OCI-LY1 (cell line): ENCODE measurements at regions not wholly inside any gene's neighbourhood (a gene's known extent, or its start where the extent isn't known, plus 50 kb on each side); places are given as distances from the start of the nearest gene placed in this dataset.

ENCODE experiments used
- EZH2 ChIP-seq: fragments of 200-600 bp; sonication (generic), shearing (Covaris generic); IDR thresholded peaks from 2 replicates; pipeline ENCODE4 v1.8.0; 2017; ENCODE audit warnings: borderline replicate concordance, mixed run types, mild to moderate bottlenecking, antibody characterized with exemption, low read length, moderate library complexity, mixed read lengths
- TF ChIP-seq, protein P1 (sequence below): fragments of 200-600 bp; sonication (generic), shearing (Covaris generic); IDR thresholded peaks from 2 replicates; pipeline ENCODE4 v1.5.1; 2017; ENCODE audit warnings: mild to moderate bottlenecking, antibody characterized with exemption, low read length, moderate library complexity, mixed read lengths

DNA sequence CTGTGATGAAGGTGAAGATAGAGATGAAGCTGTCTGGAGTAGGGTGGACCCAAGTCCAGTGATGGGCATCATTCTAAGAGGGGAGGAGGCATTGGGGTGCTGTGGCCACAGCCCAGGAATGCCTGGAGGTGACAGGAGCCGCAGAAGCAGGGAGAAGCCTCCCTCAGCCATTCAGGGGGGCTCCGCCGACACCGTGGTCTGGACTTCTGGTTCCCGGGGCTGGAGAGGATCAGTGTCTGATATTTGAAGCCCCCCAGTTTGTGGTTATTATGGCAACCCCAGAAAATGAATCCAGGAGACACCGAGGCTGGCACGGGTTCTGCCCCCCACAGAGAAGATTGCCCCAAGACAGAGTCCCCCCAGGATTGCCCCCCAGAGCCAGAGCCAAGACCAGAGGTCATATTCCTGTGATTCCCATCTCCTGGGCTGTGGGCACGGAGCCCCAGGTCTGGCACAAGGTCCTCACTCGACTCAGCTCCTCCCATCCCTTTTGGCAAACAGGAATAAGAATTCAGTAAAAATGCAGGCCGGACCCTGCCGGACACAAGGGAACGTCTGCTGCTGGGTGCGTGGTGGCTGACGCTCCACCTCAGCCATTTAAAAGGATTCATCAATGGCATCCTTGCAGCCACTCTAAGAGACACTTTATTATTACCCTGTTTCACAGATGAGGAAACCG lies 116.6 kb downstream of the CPZ start:
- TF ChIP-seq, protein P1, sequence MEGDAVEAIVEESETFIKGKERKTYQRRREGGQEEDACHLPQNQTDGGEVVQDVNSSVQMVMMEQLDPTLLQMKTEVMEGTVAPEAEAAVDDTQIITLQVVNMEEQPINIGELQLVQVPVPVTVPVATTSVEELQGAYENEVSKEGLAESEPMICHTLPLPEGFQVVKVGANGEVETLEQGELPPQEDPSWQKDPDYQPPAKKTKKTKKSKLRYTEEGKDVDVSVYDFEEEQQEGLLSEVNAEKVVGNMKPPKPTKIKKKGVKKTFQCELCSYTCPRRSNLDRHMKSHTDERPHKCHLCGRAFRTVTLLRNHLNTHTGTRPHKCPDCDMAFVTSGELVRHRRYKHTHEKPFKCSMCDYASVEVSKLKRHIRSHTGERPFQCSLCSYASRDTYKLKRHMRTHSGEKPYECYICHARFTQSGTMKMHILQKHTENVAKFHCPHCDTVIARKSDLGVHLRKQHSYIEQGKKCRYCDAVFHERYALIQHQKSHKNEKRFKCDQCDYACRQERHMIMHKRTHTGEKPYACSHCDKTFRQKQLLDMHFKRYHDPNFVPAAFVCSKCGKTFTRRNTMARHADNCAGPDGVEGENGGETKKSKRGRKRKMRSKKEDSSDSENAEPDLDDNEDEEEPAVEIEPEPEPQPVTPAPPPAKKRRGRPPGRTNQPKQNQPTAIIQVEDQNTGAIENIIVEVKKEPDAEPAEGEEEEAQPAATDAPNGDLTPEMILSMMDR = no peak
- no peak for TF ChIP-seq EZH2
